Mammary epithelial cell (primary cell): ENCODE measurements at regions not wholly inside any gene's neighbourhood (a gene's known extent, or its start where the extent isn't known, plus 50 kb on each side); places are given as distances from the start of the nearest gene placed in this dataset.

Source experiments
- EZH2 ChIP-seq: IDR thresholded peaks from 2 replicates; pipeline ENCODE4 v1.6.1; 2012; ENCODE audit warnings: low read length, inconsistent platforms, borderline replicate concordance
- TF ChIP-seq, protein P1 (sequence below), 2 donors: IDR thresholded peaks in 1 of 2; conservative IDR thresholded peaks in 1 of 2; 2 replicates each; pipeline ENCODE4 v1.5.1; 2011 to 2012; ENCODE audit warnings: inconsistent platforms in 2 of 2, low read length in 2 of 2, mild to moderate bottlenecking in 2 of 2, control low read depth in 1 of 2, low read depth in 1 of 2; ENCODE audit not compliant: insufficient read depth in 1 of 2; ENCODE audit errors: extremely low read depth in 1 of 2

DNA sequence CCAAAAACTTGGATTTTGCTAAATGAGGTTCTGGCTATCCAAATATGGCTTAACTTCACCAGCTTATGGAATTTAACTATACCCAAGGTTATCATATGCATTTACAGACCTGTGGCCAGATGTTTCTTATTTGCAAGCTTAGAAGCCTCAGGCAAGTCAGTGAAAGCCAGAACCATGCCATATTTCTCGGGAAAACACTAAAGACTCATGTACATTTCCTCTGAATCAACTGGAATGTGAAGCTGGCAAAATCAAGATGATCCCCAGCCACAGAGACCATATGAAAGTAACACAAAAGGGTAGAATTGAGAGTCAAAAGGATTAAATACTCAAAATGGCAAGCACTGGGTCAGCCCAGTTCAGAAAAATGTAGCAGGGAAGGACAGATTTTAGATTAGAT, 76.4 kb upstream of the SLC1A1 start:
- TF ChIP-seq, protein P1, sequence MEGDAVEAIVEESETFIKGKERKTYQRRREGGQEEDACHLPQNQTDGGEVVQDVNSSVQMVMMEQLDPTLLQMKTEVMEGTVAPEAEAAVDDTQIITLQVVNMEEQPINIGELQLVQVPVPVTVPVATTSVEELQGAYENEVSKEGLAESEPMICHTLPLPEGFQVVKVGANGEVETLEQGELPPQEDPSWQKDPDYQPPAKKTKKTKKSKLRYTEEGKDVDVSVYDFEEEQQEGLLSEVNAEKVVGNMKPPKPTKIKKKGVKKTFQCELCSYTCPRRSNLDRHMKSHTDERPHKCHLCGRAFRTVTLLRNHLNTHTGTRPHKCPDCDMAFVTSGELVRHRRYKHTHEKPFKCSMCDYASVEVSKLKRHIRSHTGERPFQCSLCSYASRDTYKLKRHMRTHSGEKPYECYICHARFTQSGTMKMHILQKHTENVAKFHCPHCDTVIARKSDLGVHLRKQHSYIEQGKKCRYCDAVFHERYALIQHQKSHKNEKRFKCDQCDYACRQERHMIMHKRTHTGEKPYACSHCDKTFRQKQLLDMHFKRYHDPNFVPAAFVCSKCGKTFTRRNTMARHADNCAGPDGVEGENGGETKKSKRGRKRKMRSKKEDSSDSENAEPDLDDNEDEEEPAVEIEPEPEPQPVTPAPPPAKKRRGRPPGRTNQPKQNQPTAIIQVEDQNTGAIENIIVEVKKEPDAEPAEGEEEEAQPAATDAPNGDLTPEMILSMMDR (conservative IDR thresholded peaks at IDR 0.05 in 1 of 2, IDR thresholded peaks at IDR 0.05 in 1 of 2; ENCODE audit: extremely low read depth in 1 of 2, insufficient read depth in 1 of 2, low read depth in 1 of 2, low read length in 2 of 2): no peak
- TF ChIP-seq EZH2: no peak
